Activated naive CD4-positive, alpha-beta T cell treated with anti-CD3 and anti-CD28 coated beads, Interleukin-2, amount 10 ng/mL, durations not matched to agents 7 days and 5 days (primary cell): ENCODE measurements at regions not wholly inside any gene's neighbourhood (a gene's known extent, or its start where the extent isn't known, plus 50 kb on each side); places are given as distances from the start of the nearest gene placed in this dataset.
"Not testable (repeated sequence)": the region's sequence is repeated elsewhere in the genome, so short reads cannot be mapped to it uniquely, and the experiment has no call there.

Experiments used
- CTCF ChIA-PET: fragments of 350-600 bp; sonication (Branson Sonifier 250); formaldehyde crosslinking; loops from one replicate; lab custom pipeline; 2021; ENCODE audit warnings: antibody characterized with exemption; lab: Charles Lee
- DNase-seq: peaks from one replicate; pipeline ENCODE4 v3.0.0-alpha.2; 2020
- H3K27ac Mint-ChIP-seq: one replicate; pipeline ENCODE4 v1.8.0; 2021; ENCODE audit warnings: mild to moderate bottlenecking, moderate library complexity, mixed read lengths
- H3K27me3 Mint-ChIP-seq: one replicate; pipeline ENCODE4 v1.8.0; 2021; ENCODE audit warnings: mild to moderate bottlenecking, mixed read lengths
- H3K36me3 Mint-ChIP-seq: one replicate; pipeline ENCODE4 v1.8.0; 2021; ENCODE audit warnings: mixed read lengths
- H3K4me1 Mint-ChIP-seq: one replicate; pipeline ENCODE4 v1.8.0; 2021; ENCODE audit warnings: mixed read lengths
- H3K4me3 Mint-ChIP-seq: one replicate; pipeline ENCODE4 v1.8.0; 2021; ENCODE audit warnings: mild to moderate bottlenecking, moderate library complexity, mixed read lengths
- H3K9me3 Mint-ChIP-seq: one replicate; pipeline ENCODE4 v1.8.0; 2021; ENCODE audit warnings: mixed read lengths

- Mint-ChIP-seq H3K27me3 (peaks cover 13% of the 10 kb centered on the region), H3K4me3 (no peak overlapping the region), H3K27ac (no peak overlapping the region), H3K36me3 (no peaks in the 10 kb centered on the region), H3K9me3 (no peaks in the 10 kb centered on the region), H3K4me1 (peaks cover 2% of the 10 kb centered on the region)
- DNase-seq: no peak
- CTCF ChIA-PET: interaction anchor here (1.4 kb wide), 1 partner anchor 26 kb away, joined by 5 read pairs; no protein-coding TSS in a partner anchor
Measured at GRCh38 chr14:24705840-24706239, 71.8 kb upstream of the GZMB start.

- no peaks in the 10 kb centered on the region for H3K36me3 Mint-ChIP-seq
- peaks cover 24% of the 10 kb centered on the region for H3K4me1 Mint-ChIP-seq
- H3K27ac Mint-ChIP-seq: no peak overlapping the region
- no peaks in the 10 kb centered on the region for H3K27me3 Mint-ChIP-seq
- DNase-seq: no peak
- CTCF ChIA-PET: no interaction called here
- no peaks in the 10 kb centered on the region for H3K9me3 Mint-ChIP-seq
- no peak overlapping the region for H3K4me3 Mint-ChIP-seq
Measured at GRCh38 chr14:24701062-24701461, 67.1 kb upstream of the GZMB start.

- H3K27ac Mint-ChIP-seq: no peak overlapping the region
Measured at GRCh38 chr14:24700511-24700910, 66.5 kb upstream of the GZMB start.

GRCh38 chr14:24699052-24699451, 65.1 kb upstream of the GZMB start:
- Mint-ChIP-seq H3K9me3 (no peaks in the 10 kb centered on the region), H3K27ac (peak overlapping the region; percentile 58), H3K4me3 (no peak overlapping the region), H3K4me1 (peaks cover 24% of the 10 kb centered on the region), H3K27me3 (no peaks in the 10 kb centered on the region), H3K36me3 (no peaks in the 10 kb centered on the region)
- no peak for DNase-seq
- CTCF ChIA-PET: interaction anchor here (1.0 to 2.3 kb wide), 4 partner anchors 10 to 109 kb away, joined by 3 to 15 read pairs (median 6); no protein-coding TSS in a partner anchor

More at GRCh38 chr14:24700511-24700910, 66.5 kb upstream of the GZMB start:
- Mint-ChIP-seq H3K27me3 (no peaks in the 10 kb centered on the region), H3K4me1 (peaks cover 24% of the 10 kb centered on the region), H3K36me3 (no peaks in the 10 kb centered on the region), H3K4me3 (no peak overlapping the region), H3K9me3 (no peaks in the 10 kb centered on the region)
- no peak for DNase-seq
- CTCF ChIA-PET: interaction anchor here (2.3 kb wide), 1 partner anchor 10 kb away, joined by 15 read pairs; no protein-coding TSS in a partner anchor

GRCh38 chr14:24696280-24696920, 62.4 kb upstream of the GZMB start:
- H3K27me3 Mint-ChIP-seq, H3K9me3 Mint-ChIP-seq, H3K4me3 Mint-ChIP-seq, H3K27ac Mint-ChIP-seq, H3K36me3 Mint-ChIP-seq, DNase-seq, CTCF ChIA-PET: not testable (repeated sequence)
- peaks cover 31% of the 10 kb centered on the region for H3K4me1 Mint-ChIP-seq

GRCh38 chr14:24695265-24696241, 61.6 kb upstream of the GZMB start:
- DNase-seq: no peak
- no peaks in the 10 kb centered on the region for H3K36me3 Mint-ChIP-seq
- peaks cover 2% of the 10 kb centered on the region for H3K27me3 Mint-ChIP-seq
- CTCF ChIA-PET: interaction anchor here (3.7 kb wide), 1 partner anchor 14 kb away, joined by 16 read pairs; no protein-coding TSS in a partner anchor
- no peak overlapping the region for H3K4me3 Mint-ChIP-seq
- H3K4me1 Mint-ChIP-seq: peaks cover 37% of the 10 kb centered on the region
- no peak overlapping the region for H3K27ac Mint-ChIP-seq
- H3K9me3 Mint-ChIP-seq: no peaks in the 10 kb centered on the region

GRCh38 chr14:24694680-24695079, 60.7 kb upstream of the GZMB start:
- no peak for DNase-seq
- H3K4me3 Mint-ChIP-seq: no peak overlapping the region

GRCh38 chr14:24693983-24694382, 60.0 kb upstream of the GZMB start:
- Mint-ChIP-seq H3K4me1 (peaks cover 34% of the 10 kb centered on the region), H3K27ac (no peak overlapping the region), H3K27me3 (peaks cover 3% of the 10 kb centered on the region), H3K4me3 (no peak overlapping the region), H3K9me3 (no peaks in the 10 kb centered on the region), H3K36me3 (no peaks in the 10 kb centered on the region)
- CTCF ChIA-PET: interaction anchor here (1.4 to 3.7 kb wide), 5 partner anchors 10 to 88 kb away, joined by 3 to 17 read pairs (median 7); no protein-coding TSS in a partner anchor
- DNase-seq: no peak

More at GRCh38 chr14:24694680-24695079, 60.7 kb upstream of the GZMB start:
- Mint-ChIP-seq H3K27me3 (peaks cover 3% of the 10 kb centered on the region), H3K36me3 (no peaks in the 10 kb centered on the region), H3K27ac (no peak overlapping the region), H3K9me3 (no peaks in the 10 kb centered on the region), H3K4me1 (peaks cover 39% of the 10 kb centered on the region)
- CTCF ChIA-PET: interaction anchor here (3.7 kb wide), 1 partner anchor 15 kb away, joined by 16 read pairs; no protein-coding TSS in a partner anchor

GRCh38 chr14:24693353-24693737, 59.4 kb upstream of the GZMB start:
- Mint-ChIP-seq H3K4me1 (peaks cover 34% of the 10 kb centered on the region), H3K27me3 (peaks cover 5% of the 10 kb centered on the region), H3K36me3 (no peaks in the 10 kb centered on the region), H3K9me3 (no peaks in the 10 kb centered on the region), H3K4me3 (no peak overlapping the region), H3K27ac (no peak overlapping the region)
- CTCF ChIA-PET: interaction anchor here (0.9 to 3.7 kb wide), 9 partner anchors 9 to 442 kb away, joined by 3 to 17 read pairs (median 4); no protein-coding TSS in a partner anchor
- no peak for DNase-seq

- H3K27me3 Mint-ChIP-seq: peaks cover 7% of the 10 kb centered on the region
- no peaks in the 10 kb centered on the region for H3K9me3 Mint-ChIP-seq
- H3K36me3 Mint-ChIP-seq: no peaks in the 10 kb centered on the region
- CTCF ChIA-PET: interaction anchor here (0.9 to 3.7 kb wide), 9 partner anchors 9 to 443 kb away, joined by 3 to 17 read pairs (median 4); no protein-coding TSS in a partner anchor
- no peak overlapping the region for H3K27ac Mint-ChIP-seq
- peak; percentile 54 for DNase-seq
- peaks cover 35% of the 10 kb centered on the region for H3K4me1 Mint-ChIP-seq
- H3K4me3 Mint-ChIP-seq: no peak overlapping the region
Measured at GRCh38 chr14:24692382-24693352, 58.7 kb upstream of the GZMB start.

GRCh38 chr14:24690492-24690891, 56.5 kb upstream of the GZMB start:
- Mint-ChIP-seq H3K36me3 (no peaks in the 10 kb centered on the region), H3K27ac (no peak overlapping the region), H3K27me3 (peaks cover 11% of the 10 kb centered on the region), H3K4me1 (peaks cover 35% of the 10 kb centered on the region), H3K9me3 (no peaks in the 10 kb centered on the region), H3K4me3 (no peak overlapping the region)
- CTCF ChIA-PET: interaction anchor here (0.8 to 2.8 kb wide), 5 partner anchors 11 to 443 kb away, joined by 3 to 18 read pairs (median 8); no protein-coding TSS in a partner anchor
- DNase-seq: peak; percentile 38

- CTCF ChIA-PET: interaction anchor here (1.1 to 2.8 kb wide), 4 partner anchors 8 to 204 kb away, joined by 3 to 18 read pairs (median 7); no protein-coding TSS in a partner anchor
- peaks cover 35% of the 10 kb centered on the region for H3K4me1 Mint-ChIP-seq
- H3K27me3 Mint-ChIP-seq: peaks cover 11% of the 10 kb centered on the region
- no peaks in the 10 kb centered on the region for H3K36me3 Mint-ChIP-seq
- DNase-seq: no peak
- H3K4me3 Mint-ChIP-seq: no peak overlapping the region
- no peaks in the 10 kb centered on the region for H3K9me3 Mint-ChIP-seq
- H3K27ac Mint-ChIP-seq: no peak overlapping the region
Measured at GRCh38 chr14:24688030-24688658, 54.2 kb upstream of the GZMB start.
